GM20000 (cell line): ENCODE measurements at regions not wholly inside any gene's neighbourhood (a gene's known extent, or its start where the extent isn't known, plus 50 kb on each side); places are given as distances from the start of the nearest gene placed in this dataset.

Source experiments
- DNase-seq: peaks from one replicate; pipeline ENCODE4 v3.0.0; 2012; ENCODE audit warnings: low spot score
- TF ChIP-seq, protein P1 (sequence below): IDR thresholded peaks from 2 replicates; pipeline ENCODE4 v1.5.1; 2012; ENCODE audit warnings: mild to moderate bottlenecking, control low read depth; ENCODE audit errors: extremely low read depth, missing control alignments

DNA sequence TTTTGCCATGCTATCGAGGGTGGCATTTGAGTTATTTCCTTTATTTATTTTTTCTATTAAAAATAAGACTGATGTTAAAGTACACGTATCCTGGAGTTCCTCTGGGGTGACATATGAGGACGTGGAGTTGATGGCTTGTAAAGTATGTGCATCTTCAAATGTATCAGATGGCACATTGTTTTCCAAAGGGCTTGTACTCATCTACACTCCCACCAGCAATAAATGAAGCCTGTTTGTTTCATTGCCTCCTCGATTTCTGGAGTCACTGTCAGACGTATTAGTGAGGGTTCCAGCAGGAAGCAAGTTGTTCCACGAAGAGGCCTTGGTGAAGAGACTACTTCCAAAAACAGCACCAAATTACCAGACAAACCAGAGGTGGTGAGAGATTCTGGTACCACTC, 423.9 kb downstream of the NPHP4 start:
- TF ChIP-seq, protein P1, sequence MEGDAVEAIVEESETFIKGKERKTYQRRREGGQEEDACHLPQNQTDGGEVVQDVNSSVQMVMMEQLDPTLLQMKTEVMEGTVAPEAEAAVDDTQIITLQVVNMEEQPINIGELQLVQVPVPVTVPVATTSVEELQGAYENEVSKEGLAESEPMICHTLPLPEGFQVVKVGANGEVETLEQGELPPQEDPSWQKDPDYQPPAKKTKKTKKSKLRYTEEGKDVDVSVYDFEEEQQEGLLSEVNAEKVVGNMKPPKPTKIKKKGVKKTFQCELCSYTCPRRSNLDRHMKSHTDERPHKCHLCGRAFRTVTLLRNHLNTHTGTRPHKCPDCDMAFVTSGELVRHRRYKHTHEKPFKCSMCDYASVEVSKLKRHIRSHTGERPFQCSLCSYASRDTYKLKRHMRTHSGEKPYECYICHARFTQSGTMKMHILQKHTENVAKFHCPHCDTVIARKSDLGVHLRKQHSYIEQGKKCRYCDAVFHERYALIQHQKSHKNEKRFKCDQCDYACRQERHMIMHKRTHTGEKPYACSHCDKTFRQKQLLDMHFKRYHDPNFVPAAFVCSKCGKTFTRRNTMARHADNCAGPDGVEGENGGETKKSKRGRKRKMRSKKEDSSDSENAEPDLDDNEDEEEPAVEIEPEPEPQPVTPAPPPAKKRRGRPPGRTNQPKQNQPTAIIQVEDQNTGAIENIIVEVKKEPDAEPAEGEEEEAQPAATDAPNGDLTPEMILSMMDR: no peak

DNA sequence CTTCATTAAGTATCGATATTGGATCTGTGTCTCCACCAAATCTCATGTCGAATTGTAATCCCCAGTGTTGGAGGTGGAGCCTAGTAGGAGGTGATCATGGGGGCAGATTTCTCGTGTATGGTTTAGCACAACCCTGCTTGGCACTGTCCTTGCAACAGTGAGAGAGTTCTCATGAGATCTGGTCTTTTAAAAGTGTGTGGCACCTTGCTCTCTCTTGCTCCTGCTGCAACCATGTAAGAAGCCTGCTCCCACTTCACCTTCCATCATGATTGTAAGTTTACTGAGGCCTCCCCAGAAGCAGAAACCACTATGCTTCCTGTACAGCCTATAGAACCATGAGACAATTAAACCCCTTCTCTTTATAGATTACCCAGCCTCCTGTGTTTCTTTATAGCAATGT, 424.4 kb downstream of the NPHP4 start:
- TF ChIP-seq, protein P1: no peak
- no peak for DNase-seq

More for the DNA sequence above, 423.9 kb downstream of the NPHP4 start:
- no peak for DNase-seq

DNA sequence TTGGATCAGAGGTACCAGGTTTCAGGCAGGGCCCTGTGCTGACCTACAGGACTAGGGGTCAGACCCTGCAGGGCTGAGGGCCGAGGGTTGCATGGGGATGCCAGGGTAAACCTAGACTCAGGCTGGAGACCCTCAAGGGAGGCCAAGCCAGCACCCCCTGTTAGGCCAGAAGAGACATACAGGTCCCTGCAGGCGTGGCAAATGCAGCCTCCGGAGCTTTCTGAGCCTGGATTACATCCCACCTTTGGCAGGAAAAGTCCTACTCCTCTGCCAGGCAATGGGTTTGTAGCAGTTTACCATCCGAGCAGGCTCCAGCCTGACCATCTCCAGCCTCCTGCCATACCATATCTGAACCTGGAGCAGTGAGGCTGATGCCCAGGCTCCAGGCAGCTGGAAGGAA, 425.3 kb downstream of the NPHP4 start:
- DNase-seq: no peak

DNA sequence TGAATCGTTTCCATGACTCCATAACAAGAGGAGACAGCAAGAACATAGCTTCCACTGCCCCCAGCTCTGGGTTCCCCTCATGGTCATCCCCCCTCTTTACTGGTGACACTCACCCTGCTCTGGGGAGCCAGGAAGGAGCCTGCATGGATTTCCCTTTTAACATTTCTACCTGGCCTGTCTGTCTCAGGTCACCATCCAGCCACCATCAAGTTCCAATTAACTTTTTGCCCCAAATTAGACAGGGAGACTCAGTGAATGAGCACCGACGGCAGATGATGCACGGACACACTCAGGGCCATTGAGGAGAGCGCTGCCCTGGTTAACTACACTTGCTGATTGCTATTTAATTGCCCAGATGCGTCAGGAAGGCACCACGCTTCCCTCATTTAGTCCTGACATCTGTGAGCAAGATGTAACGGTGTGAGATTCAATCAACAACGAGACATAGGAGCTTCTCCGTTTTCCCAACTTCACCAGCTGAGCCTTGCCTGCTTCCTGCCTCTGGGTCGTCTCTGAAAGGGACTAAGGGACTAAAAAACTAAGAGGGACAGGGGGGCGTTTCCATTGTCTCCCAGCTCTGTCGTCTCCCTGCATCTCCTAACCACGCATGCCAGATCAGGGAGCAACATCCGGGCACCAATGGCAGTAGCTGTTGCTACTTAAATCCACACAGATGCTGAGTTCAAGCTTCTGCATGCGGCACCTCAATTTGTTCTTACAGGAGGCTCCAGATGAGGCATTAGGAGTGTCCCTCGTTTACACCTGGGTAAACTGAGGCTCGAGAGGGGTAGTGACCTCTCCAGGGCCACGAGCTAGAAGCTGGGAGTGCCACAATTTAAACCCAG, 426.7 kb downstream of the NPHP4 start:
- no peak for DNase-seq
- TF ChIP-seq, protein P1: no peak

More for the DNA sequence above, 425.3 kb downstream of the NPHP4 start:
- TF ChIP-seq, protein P1: no peak

DNA sequence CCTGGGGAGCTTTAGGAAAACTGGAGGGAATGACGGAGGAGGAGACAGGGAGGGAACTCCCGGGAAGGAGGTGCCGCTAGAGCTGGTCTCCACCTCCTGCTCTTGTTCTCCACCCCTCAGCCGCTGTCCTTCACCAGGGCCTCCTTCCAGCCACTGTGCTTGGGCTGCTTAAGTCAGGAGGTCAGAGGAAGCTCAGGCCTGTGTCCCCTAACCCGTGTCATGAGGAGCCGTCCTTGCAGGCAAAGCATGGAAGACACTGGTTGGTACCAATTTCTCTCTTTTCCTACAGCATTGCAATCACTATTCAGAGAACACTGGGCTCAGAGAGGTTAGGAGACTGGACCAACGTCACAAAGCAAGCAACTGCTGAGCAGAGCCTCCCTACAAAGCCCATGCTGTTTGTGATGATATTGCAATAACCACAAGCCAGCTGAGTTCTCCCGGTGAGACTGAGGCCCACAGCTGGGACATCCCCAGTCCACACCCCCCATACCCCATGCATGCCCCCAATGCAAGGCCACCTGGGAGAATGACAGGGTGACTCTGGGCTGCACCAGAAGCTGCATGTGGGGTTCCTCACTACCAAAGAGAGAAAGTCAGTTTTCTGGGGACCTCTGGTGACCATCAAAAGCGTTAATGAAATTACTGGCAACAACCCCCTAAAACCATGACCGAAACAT, 427.5 kb downstream of the NPHP4 start:
- TF ChIP-seq, protein P1: no peak

DNA sequence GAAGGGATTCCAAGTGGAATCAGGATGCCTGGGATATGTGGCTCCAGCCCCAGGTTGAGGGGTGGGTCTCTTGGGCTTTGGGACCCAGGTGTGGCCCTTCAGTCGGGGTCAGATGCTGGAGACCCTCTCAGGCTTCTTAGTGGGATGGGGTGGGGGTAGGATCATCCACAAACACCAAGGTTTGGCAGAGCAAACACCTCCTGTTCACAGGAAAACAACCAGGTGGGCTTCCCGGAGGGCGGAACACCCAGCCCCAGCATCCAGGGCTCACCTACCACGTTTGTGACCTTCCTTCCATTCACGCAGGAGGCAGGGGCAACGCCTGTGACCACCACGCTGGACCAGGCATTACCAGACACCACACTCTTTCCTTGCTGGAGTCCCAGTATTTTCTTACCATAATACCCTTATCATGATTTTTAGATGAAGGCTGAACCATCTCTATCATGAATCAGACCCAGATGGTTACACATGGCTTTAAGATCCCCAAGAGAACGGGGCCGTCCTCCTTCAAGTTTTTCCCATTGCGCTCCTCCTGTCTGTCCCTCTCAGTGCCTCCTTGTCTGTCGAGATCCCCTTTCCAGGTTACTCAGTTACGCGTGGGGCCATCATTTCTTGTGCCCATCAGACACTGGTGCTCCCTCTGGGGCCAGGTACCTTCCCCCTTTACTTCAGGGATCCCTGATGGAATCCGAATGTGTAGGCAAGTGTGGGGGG, 428.2 kb downstream of the NPHP4 start:
- DNase-seq: no peak
- TF ChIP-seq, protein P1: no peak

More for the DNA sequence above, 427.5 kb downstream of the NPHP4 start:
- no peak for DNase-seq
